PC-3 (cell line): ENCODE measurements at regions not wholly inside any gene's neighbourhood (a gene's known extent, or its start where the extent isn't known, plus 50 kb on each side); places are given as distances from the start of the nearest gene placed in this dataset.

Experiments
- CTCF ChIP-seq: fragments of 300-600 bp; sonication (generic); conservative IDR thresholded peaks from 2 replicates; pipeline ENCODE4 v1.5.1; 2017; ENCODE audit warnings: antibody characterized with exemption, low read depth, mild to moderate bottlenecking, low read length
- EZH2phosphoT487 ChIP-seq: fragments of 300-600 bp; sonication (generic); IDR thresholded peaks from 2 replicates; pipeline ENCODE4 v1.6.1; 2018; ENCODE audit warnings: mild to moderate bottlenecking, antibody characterized with exemption, low read length, borderline replicate concordance

- no peak for TF ChIP-seq CTCF
- no peak for TF ChIP-seq EZH2phosphoT487
Observed at GRCh38 chr2:239600001-239600593, 199.3 kb upstream of the HDAC4 start.
